ENCODE measurements at regions not wholly inside any gene's neighbourhood (a gene's known extent, or its start where the extent isn't known, plus 50 kb on each side); places are given as distances from the start of the nearest gene placed in this dataset.
A peak's percentile ranks its signal among the peaks of the same experiment; 100 is the strongest.

GRCh38 chr1:31509124-31510072 lies 66.9 kb upstream of the TINAGL1 start (continued):
- 0 out of 2 replicates have a peak, but pooled peaks have one; percentile 44 for TF ChIP-seq ZSCAN5A (CRISPR knock-in tag; IDR thresholded peaks at IDR 0.05; ENCODE audit: borderline replicate concordance)
- TF ChIP-seq ZNF143 (CRISPR knock-in tag; IDR thresholded peaks at IDR 0.05): no peak
- TF ChIP-seq HDAC2 (CRISPR knock-in tag; IDR thresholded peaks at IDR 0.05): peak; percentile 82
- TF ChIP-seq CSRNP1 (CRISPR knock-in tag; IDR thresholded peaks at IDR 0.05): peak; percentile 66; the same call in 1 of the 2 replicates
- no peak for TF ChIP-seq SYNCRIP (IDR thresholded peaks at IDR 0.05; ENCODE audit: insufficient read depth, low read depth, low read length)
- TF ChIP-seq ERF (CRISPR knock-in tag; IDR thresholded peaks at IDR 0.05): peak; percentile 78; the same call in 1 of the 2 replicates
- peak; percentile 58; the same call in 1 of the 2 replicates for TF ChIP-seq ZNF354B (CRISPR knock-in tag; IDR thresholded peaks at IDR 0.05)
- 0 out of 2 replicates have a peak, but pooled peaks have one; percentile 18 for TF ChIP-seq CBFB (CRISPR knock-in tag; IDR thresholded peaks at IDR 0.05)
- peak; percentile 96 for TF ChIP-seq ZNF512 (CRISPR knock-in tag; IDR thresholded peaks at IDR 0.05)
- no peak for TF ChIP-seq SP2 (CRISPR knock-in tag; IDR thresholded peaks at IDR 0.05)
- no peak for TF ChIP-seq ZNF660 (CRISPR knock-in tag; IDR thresholded peaks at IDR 0.05; ENCODE audit: borderline replicate concordance, low read depth)
- peak; percentile 60; the same call in 1 of the 2 replicates for TF ChIP-seq EHMT2 (IDR thresholded peaks at IDR 0.05; ENCODE audit: borderline replicate concordance, low read depth, low read length)
- TF ChIP-seq MEIS1 (CRISPR knock-in tag; IDR thresholded peaks at IDR 0.05; ENCODE audit: borderline replicate concordance): peak; percentile 86; the same call in 1 of the 2 replicates
- peak; percentile 97 for TF ChIP-seq ZFX (CRISPR knock-in tag; IDR thresholded peaks at IDR 0.05; ENCODE audit: low read depth)
- TF ChIP-seq ZBTB1 (CRISPR knock-in tag; IDR thresholded peaks at IDR 0.05; ENCODE audit: borderline replicate concordance): no peak
- TF ChIP-seq RFXAP (CRISPR knock-in tag; IDR thresholded peaks at IDR 0.05; ENCODE audit: borderline replicate concordance): peak; percentile 72
- peak; percentile 88 for TF ChIP-seq ZNF609 (CRISPR knock-in tag; IDR thresholded peaks at IDR 0.05; ENCODE audit: borderline replicate concordance)
- TF ChIP-seq PITX1 (CRISPR knock-in tag; IDR thresholded peaks at IDR 0.05): peak; percentile 88
- peak; percentile 60; the same call in 1 of the 2 replicates for TF ChIP-seq ZNF205 (CRISPR knock-in tag; IDR thresholded peaks at IDR 0.05)

All from HepG2 (cell line).